Coronary artery (tissue), 2 donors: ENCODE measurements at regions not wholly inside any gene's neighbourhood (a gene's known extent, or its start where the extent isn't known, plus 50 kb on each side); places are given as distances from the start of the nearest gene placed in this dataset.

Source experiments
- DNase-seq: peaks from one replicate; pipeline ENCODE4 v3.0.0-alpha.2; 2017; ENCODE audit warnings: low spot score
- H3K27ac ChIP-seq, 2 donors: fragments of 200-600 bp; sonication (generic); one replicate each; pipeline ENCODE4 v1.5.1; 2016 to 2019
- H3K4me3 ChIP-seq: fragments of 200-600 bp; sonication (generic); 2 replicates; pipeline ENCODE4 v1.5.1; 2016; ENCODE audit warnings: mild to moderate bottlenecking, moderate library complexity
- TF ChIP-seq, protein P1 (sequence below): fragments of 200-600 bp; sonication (generic); IDR thresholded peaks from one replicate; pipeline ENCODE4 v1.5.1; 2019; ENCODE audit warnings: antibody characterized with exemption

DNA sequence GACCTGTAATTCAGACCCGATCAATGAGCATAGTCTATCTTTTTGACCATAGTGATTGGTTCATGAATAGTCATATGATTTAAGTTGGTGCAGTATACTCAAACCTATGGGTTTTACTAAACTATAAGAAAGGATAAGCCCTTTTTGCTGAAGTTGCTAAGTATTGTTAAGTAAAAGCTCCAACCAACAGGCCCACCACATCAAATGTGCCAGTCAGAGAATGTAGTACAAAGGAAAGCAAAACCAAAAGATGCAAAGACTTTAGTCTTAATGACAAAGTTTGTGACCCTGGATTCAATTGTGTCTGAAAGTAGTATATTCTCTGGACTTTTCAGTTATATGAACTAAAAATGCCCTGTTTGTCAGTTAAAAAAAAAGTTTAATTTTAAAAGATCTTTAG lies 208.1 kb upstream of the TET2 start:
- DNase-seq = no peak
- no peak overlapping the region for H3K27ac ChIP-seq
- no peak overlapping the region for H3K4me3 ChIP-seq
- TF ChIP-seq, protein P1, sequence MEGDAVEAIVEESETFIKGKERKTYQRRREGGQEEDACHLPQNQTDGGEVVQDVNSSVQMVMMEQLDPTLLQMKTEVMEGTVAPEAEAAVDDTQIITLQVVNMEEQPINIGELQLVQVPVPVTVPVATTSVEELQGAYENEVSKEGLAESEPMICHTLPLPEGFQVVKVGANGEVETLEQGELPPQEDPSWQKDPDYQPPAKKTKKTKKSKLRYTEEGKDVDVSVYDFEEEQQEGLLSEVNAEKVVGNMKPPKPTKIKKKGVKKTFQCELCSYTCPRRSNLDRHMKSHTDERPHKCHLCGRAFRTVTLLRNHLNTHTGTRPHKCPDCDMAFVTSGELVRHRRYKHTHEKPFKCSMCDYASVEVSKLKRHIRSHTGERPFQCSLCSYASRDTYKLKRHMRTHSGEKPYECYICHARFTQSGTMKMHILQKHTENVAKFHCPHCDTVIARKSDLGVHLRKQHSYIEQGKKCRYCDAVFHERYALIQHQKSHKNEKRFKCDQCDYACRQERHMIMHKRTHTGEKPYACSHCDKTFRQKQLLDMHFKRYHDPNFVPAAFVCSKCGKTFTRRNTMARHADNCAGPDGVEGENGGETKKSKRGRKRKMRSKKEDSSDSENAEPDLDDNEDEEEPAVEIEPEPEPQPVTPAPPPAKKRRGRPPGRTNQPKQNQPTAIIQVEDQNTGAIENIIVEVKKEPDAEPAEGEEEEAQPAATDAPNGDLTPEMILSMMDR = no peak

DNA sequence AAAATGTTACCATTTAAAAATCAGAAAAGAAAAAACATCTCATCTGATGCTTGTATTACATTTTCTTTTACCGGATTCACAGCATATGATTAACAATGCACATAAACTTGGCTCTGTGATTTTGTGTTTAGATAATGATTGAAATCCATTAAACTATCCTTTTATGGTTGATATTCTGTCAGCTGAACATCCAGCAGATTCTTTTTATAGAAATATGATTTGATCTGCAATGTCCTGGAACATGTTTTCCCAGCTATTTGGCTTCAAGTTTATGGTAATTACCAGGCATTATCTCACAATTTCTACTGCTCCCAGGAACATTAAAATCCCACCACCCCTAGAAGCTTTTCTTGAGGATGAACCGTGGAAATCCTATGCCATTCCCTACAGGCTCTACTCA lies 205.7 kb upstream of the TET2 start:
- no peak for DNase-seq
- Histone ChIP-seq H3K27ac (no peak overlapping the region), H3K4me3 (no peak overlapping the region)
- TF ChIP-seq, protein P1 = no peak

DNA sequence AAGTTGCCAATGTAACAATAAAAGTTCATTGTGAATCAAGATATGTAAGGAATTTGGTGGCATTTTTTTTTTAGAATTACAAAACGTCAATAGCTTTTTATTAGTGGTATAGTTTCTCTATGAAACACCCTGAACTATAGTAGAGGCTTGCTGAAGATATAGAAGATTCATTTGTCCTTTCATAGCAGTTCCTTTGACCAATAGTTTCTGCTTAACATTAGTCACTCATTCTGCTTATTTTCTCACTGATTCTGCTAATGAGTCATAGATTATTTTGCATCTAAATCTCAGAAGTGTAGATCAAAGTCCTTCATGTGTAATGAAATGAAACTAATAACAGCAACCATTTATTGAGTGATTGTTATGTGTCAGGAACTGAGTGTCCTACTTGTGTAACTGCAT lies 205.0 kb upstream of the TET2 start:
- Histone ChIP-seq H3K4me3 (no peak overlapping the region), H3K27ac (no peak overlapping the region)
- DNase-seq = no peak
- TF ChIP-seq, protein P1 = no peak

GRCh38 chr4:104942990-104943743 lies 203.5 kb upstream of the TET2 start:
- DNase-seq = no peak
- no peak overlapping the region for H3K27ac ChIP-seq
- no peak overlapping the region for H3K4me3 ChIP-seq
- TF ChIP-seq, protein P1 = no peak

DNA sequence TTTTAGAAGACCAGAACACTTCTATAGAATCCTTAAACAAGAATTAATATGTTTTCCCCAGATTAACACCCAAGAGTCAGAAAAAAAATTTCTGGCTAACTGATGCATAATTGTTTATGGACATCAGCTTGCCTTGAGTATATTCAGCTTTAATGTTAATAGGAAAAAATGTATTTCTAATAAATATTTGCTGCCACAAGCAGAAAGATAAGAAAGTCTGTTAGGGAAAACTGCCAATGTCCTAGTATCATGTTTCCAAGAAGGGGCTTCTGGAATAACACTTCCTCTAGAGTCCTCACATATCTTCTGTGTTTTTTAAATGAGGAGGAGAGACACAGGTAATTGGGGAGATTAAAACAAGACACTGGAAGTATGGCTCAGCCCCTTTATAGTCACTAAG lies 202.1 kb upstream of the TET2 start:
- TF ChIP-seq, protein P1 = no peak
- Histone ChIP-seq H3K4me3 (no peak overlapping the region), H3K27ac (no peak overlapping the region)
- DNase-seq = no peak

GRCh38 chr4:104964410-104965175 lies 182.1 kb upstream of the TET2 start:
- no peak overlapping the region for H3K4me3 ChIP-seq
- TF ChIP-seq, protein P1 = no peak
- DNase-seq = no peak
- H3K27ac ChIP-seq = no peak overlapping the region
